GM19468 (cell line): ENCODE measurements at regions not wholly inside any gene's neighbourhood (a gene's known extent, or its start where the extent isn't known, plus 50 kb on each side); places are given as distances from the start of the nearest gene placed in this dataset.
"Not testable (repeated sequence)": the region's sequence is repeated elsewhere in the genome, so short reads cannot be mapped to it uniquely, and the experiment has no call there.

Source experiments
- ATAC-seq: cut with Tn5 transposase; IDR thresholded peaks from one replicate; pipeline ENCODE4 v1.9.1; 2021; ENCODE audit warnings: mild to moderate bottlenecking, moderate library complexity, moderate number of reproducible peaks; ENCODE audit not compliant: unreplicated experiment; ENCODE audit errors: extremely low read depth

DNA sequence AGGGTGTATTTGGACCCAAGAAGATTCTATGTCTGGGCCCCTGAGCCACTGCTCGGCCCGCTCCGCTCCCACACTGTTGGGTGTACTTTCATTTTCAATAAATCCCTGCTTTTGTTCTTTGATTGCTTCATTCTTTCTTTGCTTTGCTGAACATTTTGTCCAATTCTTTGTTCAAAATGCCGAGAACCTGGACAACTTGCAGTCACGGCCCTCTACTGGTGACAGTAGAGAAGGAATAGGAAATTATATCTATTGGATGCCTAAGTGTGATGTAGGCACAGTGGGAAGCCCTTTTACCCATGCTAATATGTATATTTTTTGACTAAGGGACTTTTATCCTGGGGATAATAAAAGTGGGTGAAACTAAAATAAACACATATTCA lies 340.8 kb downstream of the LRRC3B start:
- no peak for ATAC-seq

GRCh38 chr3:26964313-26964712 lies 341.7 kb downstream of the LRRC3B start:
- ATAC-seq, result no peak

GRCh38 chr3:26964836-26965235 lies 342.3 kb downstream of the LRRC3B start:
- ATAC-seq, result no peak

GRCh38 chr3:26967501-26967900 lies 344.9 kb downstream of the LRRC3B start:
- no peak for ATAC-seq

- no peak for ATAC-seq
These were observed 362.1 kb downstream of the LRRC3B start for GRCh38 chr3:26984416-26985390.

- no peak for ATAC-seq
These were observed 366.5 kb downstream of the LRRC3B start for GRCh38 chr3:26989037-26989436.

DNA sequence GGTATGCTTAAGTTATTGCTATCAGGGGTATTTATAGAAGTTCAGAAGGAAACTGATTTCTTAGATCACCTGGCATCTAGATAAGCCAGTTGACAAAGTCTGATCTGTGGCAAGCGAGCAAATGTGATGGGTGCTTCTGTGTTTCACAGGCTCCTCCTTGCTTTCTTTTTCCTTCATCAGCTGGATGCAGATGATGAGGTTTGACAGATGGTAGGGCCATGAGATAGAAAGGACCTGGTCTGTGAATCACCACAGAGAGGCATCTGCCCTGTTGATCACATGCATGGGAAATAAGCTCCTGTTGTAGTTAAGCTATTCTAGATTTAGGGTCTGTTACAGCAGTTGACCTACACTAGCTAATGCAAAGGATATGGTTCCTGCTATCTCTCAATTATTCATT lies 372.0 kb downstream of the NEK10 start:
- ATAC-seq, result no peak

- no peak for ATAC-seq
These were observed 358.3 kb downstream of the NEK10 start for GRCh38 chr3:27010834-27011233.

DNA sequence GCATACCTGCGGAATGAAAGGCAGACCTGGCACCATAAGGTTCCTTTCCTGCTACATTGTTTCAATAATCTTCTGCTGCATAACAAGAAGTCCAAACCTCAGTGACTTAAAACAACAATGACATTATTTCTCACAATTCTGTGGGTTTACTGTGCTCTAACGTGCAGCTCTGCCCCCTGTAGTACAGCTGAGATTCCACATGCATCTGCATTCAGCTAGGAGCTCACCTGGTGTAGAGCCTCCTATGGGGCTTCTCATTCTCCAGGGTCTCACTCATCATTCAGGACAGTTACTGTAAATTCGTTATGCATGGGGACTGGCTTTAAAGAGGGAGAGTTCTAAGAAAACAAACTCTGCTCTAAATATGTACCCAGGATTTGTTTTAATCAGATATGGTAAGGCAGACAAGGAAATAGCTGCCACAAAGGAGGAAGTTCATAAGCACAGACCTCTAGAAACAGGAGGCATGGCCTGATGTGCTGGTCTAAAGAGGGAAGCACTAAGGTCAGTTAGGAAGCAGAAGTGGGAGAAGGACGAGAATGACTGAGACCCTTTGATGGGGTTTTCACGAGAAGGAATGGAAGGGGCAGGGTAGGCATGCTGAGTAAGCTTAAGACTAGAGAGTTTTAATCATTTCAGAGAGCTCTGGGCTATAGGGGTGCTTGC lies 347.0 kb downstream of the NEK10 start:
- no peak for ATAC-seq

- ATAC-seq, result no peak
These were observed 344.7 kb downstream of the NEK10 start for GRCh38 chr3:27024493-27024892.

GRCh38 chr3:27025718-27026117 lies 343.5 kb downstream of the NEK10 start:
- ATAC-seq, result no peak

GRCh38 chr3:27031476-27031875 lies 337.7 kb downstream of the NEK10 start:
- no peak for ATAC-seq

DNA sequence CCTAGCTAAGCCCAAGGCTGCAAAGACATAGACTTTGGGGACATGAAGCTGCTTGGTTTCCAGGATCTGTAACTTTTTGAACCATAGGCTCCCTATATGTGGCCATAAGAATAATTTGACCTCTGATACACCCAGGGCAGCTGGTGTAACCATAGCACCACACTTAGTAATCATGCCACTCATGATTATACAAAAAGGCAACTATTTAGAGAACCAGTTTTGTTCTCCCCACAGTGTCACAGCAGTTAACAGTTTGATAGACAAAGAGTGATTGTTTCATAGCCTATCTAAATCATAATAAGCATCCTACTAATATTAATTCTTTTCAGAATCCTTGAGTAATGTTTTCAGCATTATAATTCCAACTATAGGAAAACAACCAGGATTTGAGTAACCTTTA lies 334.9 kb downstream of the NEK10 start:
- ATAC-seq, result no peak

DNA sequence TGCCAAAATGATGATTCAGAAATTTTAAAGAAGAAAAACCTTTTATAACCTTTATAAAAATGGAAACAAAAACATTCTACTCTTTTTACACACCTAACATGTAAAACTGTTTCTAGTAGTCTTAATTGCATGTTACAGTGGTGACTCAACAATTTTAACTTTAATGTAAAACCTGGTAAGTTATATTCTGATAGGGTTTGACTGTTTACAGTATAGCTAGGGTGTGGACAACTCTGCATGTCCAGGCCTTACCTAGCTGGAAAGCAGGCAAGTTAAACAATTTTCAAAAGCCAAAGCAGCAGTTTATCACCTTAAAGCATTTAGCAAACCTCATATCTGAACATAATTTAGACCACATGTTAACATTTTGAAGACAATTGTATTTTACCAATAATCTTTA lies 328.5 kb downstream of the NEK10 start:
- no peak for ATAC-seq

DNA sequence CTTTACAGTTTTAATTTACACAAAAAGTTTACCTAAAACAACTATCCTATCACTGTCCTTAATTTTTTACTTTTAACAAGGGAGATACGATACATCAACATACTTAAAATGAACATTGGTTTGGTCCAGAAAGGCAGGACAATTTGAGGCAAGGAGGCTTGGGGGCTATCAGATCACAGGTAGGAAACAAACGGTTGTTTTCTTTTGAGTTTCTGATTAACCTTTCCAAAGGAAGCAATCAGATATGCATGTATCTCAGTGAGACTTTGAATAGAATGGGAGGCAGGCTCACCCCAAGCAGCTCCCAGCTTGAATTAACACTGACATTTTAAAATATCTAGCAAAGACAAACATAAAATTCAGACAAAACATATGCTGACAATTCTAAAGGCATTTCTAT lies 326.6 kb downstream of the NEK10 start:
- ATAC-seq, result not testable (repeated sequence)

- ATAC-seq, result no peak
These were observed 325.7 kb downstream of the NEK10 start for GRCh38 chr3:27043328-27043955.

DNA sequence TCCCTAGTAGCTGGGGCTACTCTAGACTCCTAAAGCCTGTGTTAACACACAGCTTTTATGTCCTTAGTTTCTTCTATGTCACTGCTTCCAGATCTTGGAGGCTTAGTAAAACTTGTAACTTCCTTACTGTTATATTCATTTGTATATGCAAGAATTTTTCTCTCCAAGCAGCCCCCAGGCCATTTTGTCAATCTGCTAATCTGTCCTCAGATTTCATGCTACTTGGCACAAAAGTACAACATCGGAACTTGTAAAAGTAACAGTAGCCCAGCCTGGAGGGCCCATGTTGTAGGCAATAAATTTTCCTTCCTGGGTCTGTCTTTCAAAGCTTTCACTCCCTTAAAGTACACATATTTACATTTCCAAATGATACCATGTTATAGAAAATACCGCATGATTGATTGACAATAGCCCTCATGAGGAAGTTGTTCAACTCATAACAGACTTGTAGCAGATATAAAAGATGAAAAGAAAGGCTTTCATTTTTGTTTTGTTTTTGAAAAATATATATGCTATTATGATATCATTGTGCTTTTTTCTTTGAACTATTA lies 324.2 kb downstream of the NEK10 start:
- no peak for ATAC-seq

GRCh38 chr3:27046351-27046750 lies 322.8 kb downstream of the NEK10 start:
- ATAC-seq, result no peak

GRCh38 chr3:27049792-27050191 lies 319.4 kb downstream of the NEK10 start:
- ATAC-seq, result no peak

- not testable (repeated sequence) for ATAC-seq
These were observed 317.7 kb downstream of the NEK10 start for GRCh38 chr3:27051527-27051926.

GRCh38 chr3:27056326-27056725 lies 312.9 kb downstream of the NEK10 start:
- ATAC-seq, result no peak
